ENCODE measurements at regions not wholly inside any gene's neighbourhood (a gene's known extent, or its start where the extent isn't known, plus 50 kb on each side); places are given as distances from the start of the nearest gene placed in this dataset.
A peak's percentile ranks its signal among the peaks of the same experiment; 100 is the strongest.

- no peak overlapping the region for H3K23ac ChIP-seq (ENCODE audit: insufficient read length)
- no peak overlapping the region for H3K18ac ChIP-seq (ENCODE audit: extremely low read depth, low read length)
- POLR2A ChIA-PET (ENCODE audit: partially characterized antibody) = interaction anchor here (1.1 kb wide), 1 partner anchor 104 kb away, joined by 3 read pairs; no protein-coding TSS in a partner anchor
- no peak overlapping the region for H4K8ac ChIP-seq (ENCODE audit: extremely low read depth, insufficient read depth, low read length)
- H3K9ac ChIP-seq (replicated peaks in 1 of 4; ENCODE audit: extremely low read depth in 1 of 4, low read depth in 3 of 4, low read length in 3 of 4) = no peak overlapping the region
- peak overlapping the region in 1 of 2 experiments; percentile 26; a peak in 1 of 4 replicates for H3K4me2 ChIP-seq (ENCODE audit: insufficient read depth in 1 of 2, low read depth in 2 of 2, low read length in 2 of 2)
- H2AFZ ChIP-seq (ENCODE audit: low read length) = no peak overlapping the region
- H2BK120ac ChIP-seq (replicated peaks; ENCODE audit: low read depth, low read length) = no peak overlapping the region
- H3K4ac ChIP-seq (replicated peaks; ENCODE audit: insufficient read length, low read depth, low read length) = no peak overlapping the region
- H3K27ac ChIP-seq (ENCODE audit: low read depth, low read length) = no peak overlapping the region
- no peak overlapping the region for H2BK15ac ChIP-seq (ENCODE audit: low read length)
- H2BK5ac ChIP-seq (ENCODE audit: low read depth, low read length) = no peak overlapping the region
- H3K56ac ChIP-seq (replicated peaks; ENCODE audit: insufficient read length, low read depth, low read length) = no peak overlapping the region
- H2BK12ac ChIP-seq (ENCODE audit: low read depth, low read length) = no peak overlapping the region; the same call in 1 of the 2 replicates
- H4K5ac ChIP-seq (ENCODE audit: insufficient read length, low read depth, low read length) = no peak overlapping the region
- WGBS, 2 experiments (ENCODE audit: extremely low coverage in 1 of 2, insufficient coverage in 1 of 2, insufficient read length in 1 of 2, insufficient replicate concordance in 2 of 2, low coverage in 1 of 2, low lambda C conversion rate in 2 of 2, missing lambda C conversion rate in 1 of 2) = 73% methylated on average over 15 of the region's 15 CpGs; no CpG with 5 or more reads in 1 of the 2 experiments
- peaks cover 0 to 5% (median 0%) of the 10 kb centered on the region in 4 experiments; a peak in 3 of 7 replicates for H3K4me1 ChIP-seq (replicated peaks in 1 of 4; ENCODE audit: control insufficient read depth in 3 of 4, insufficient read depth in 4 of 4, low read length in 3 of 4)
- CTCF ChIA-PET (ENCODE audit: partially characterized antibody) = interaction anchor here (0.6 to 0.7 kb wide), 2 partner anchors 798 to 1891 kb away, joined by 3 read pairs; no protein-coding TSS in a partner anchor
- H3K4me3 ChIP-seq (ENCODE audit: extremely low read depth in 1 of 4, insufficient read depth in 2 of 4, low read depth in 3 of 4, low read length in 4 of 4) = no peak overlapping the region
- H3K23me2 ChIP-seq (ENCODE audit: low read depth, low read length) = no peaks in the 10 kb centered on the region
- H3K14ac ChIP-seq (ENCODE audit: insufficient read length) = no peak overlapping the region
- TF ChIP-seq RAD21 (IDR thresholded peaks at IDR 0.05 in 1 of 2, conservative IDR thresholded peaks at IDR 0.05 in 1 of 2; ENCODE audit: low read depth in 2 of 2, low read length in 2 of 2) (peak in 1 of 2 experiments; percentile 21; a peak in 1 of 4 replicates), TEAD4 (IDR thresholded peaks at IDR 0.05; ENCODE audit: low read depth, low read length) (peak; percentile 82), KDM4A (IDR thresholded peaks at IDR 0.05; ENCODE audit: low read depth, low read length, severe bottlenecking) (no peak), RXRA (IDR thresholded peaks at IDR 0.05; ENCODE audit: insufficient read depth, low read depth, low read length) (no peak), TAF7 (optimal IDR thresholded peaks at IDR 0.05; ENCODE audit: borderline replicate concordance, low read depth, low read length) (no peak)
- no peaks in the 10 kb centered on the region for H3K36me3 ChIP-seq (ENCODE audit: control insufficient read depth in 2 of 4, insufficient read depth in 4 of 4, low read length in 3 of 4)
- DNase-seq (ENCODE audit: low read depth in 1 of 2, low spot score in 2 of 2) (peak in 1 of 2 experiments; percentile 19), FAIRE-seq (no peak)
- no peak overlapping the region for H4K91ac ChIP-seq (replicated peaks; ENCODE audit: insufficient read length, low read length)
- H2AK5ac ChIP-seq (ENCODE audit: low read depth, low read length) = no peak overlapping the region
- no peaks in the 10 kb centered on the region for H3K79me1 ChIP-seq (ENCODE audit: low read depth, low read length)
- H2BK20ac ChIP-seq (ENCODE audit: low read length) = no peak overlapping the region
- H3K79me2 ChIP-seq (ENCODE audit: control insufficient read depth in 1 of 2, insufficient read depth in 2 of 2, low read length in 2 of 2) = no peaks in the 10 kb centered on the region
- H3K9me3 ChIP-seq (ENCODE audit: insufficient read depth in 2 of 2, low read depth in 1 of 2, low read length in 1 of 2) = no peaks in the 10 kb centered on the region
- H3K27me3 ChIP-seq (replicated peaks in 1 of 4; ENCODE audit: control insufficient read depth in 3 of 4, extremely low read depth in 1 of 4, insufficient read depth in 3 of 4, low read length in 3 of 4) = no peaks in the 10 kb centered on the region
- no peaks in the 10 kb centered on the region for H4K20me1 ChIP-seq (replicated peaks in 1 of 2; ENCODE audit: control insufficient read depth in 1 of 2, insufficient read depth in 2 of 2, low read length in 2 of 2)
Measured at GRCh38 chr5:90056911-90057705, 352.4 kb downstream of the CETN3 start.
